HS-27A (cell line): ENCODE measurements at regions not wholly inside any gene's neighbourhood (a gene's known extent, or its start where the extent isn't known, plus 50 kb on each side); places are given as distances from the start of the nearest gene placed in this dataset.
"Not testable (repeated sequence)": the region's sequence is repeated elsewhere in the genome, so short reads cannot be mapped to it uniquely, and the experiment has no call there.

ENCODE experiments used
- DNase-seq: peaks from one replicate; pipeline ENCODE4 v3.0.0-alpha.2; 2012; ENCODE audit warnings: low read depth, missing footprints

- DNase-seq: no peak
These were observed 1316.4 kb downstream of the TBC1D22A start for GRCh38 chr22:48078825-48079224.

- DNase-seq: no peak
These were observed 1315.2 kb downstream of the TBC1D22A start for GRCh38 chr22:48077699-48078098.

- no peak for DNase-seq
These were observed 1313.6 kb downstream of the TBC1D22A start for GRCh38 chr22:48076008-48076407.

- DNase-seq: no peak
These were observed 1313.2 kb downstream of the TBC1D22A start for GRCh38 chr22:48075604-48076003.

- no peak for DNase-seq
These were observed 1310.3 kb downstream of the TBC1D22A start for GRCh38 chr22:48072777-48073176.

DNA sequence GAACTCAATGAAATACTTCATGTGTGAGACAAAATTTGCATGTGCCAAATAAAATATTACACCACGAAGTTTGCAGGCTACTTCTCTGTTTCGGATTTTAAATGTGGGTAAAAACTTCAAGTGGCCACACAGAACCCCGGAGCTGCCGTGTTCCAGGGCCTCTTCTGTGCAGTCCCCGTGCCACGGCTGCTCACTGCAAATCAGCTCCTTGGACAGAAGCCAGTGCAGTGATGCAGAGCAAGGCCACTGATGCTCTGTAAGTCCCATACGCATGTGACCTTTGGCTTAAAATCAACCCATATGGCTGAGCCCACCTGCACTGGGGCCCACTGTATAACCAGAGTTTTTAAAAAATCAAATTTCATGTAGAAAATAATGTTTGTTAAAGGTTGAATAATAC, 1309.4 kb downstream of the TBC1D22A start:
- no peak for DNase-seq

DNA sequence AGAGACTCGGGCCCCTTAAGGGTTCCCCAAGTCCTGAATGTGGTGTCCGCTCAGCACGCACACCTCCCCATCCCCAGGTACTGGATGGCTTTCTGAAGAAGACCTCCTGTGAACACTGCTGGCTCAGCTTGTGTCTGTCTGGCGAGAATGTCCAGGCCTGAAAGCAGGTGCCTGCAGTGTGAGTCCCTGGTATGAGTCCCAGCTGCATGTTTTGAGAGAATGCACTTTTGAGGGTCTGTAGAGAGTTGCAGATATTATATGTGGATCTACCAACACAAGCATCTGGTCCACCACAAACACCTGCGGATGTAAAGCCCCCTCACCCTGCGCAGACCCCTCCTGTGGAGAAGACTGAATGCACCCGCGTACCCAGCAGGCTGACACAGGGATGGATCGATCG, 1308.9 kb downstream of the TBC1D22A start:
- no peak for DNase-seq

DNA sequence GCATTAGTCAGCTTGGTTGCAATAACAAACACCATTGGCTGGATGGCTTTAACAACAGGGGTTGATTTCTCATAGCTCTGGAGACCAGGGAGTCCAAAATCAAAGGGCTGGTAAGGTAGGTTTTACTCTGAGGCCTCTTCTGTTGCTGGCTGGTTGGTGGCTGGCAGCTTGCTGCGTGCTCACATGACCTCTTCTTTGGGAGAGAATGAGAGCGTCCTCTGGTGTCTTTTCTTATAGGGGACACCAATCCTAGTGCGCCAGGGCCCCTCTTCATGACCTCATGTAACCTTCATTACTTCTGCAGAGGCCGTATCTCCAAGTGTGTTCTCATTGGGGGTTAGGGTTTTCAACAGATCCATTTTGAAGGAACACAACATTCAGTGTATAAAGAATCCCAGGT, 1308.3 kb downstream of the TBC1D22A start:
- DNase-seq: no peak

GRCh38 chr22:48070083-48070482, 1307.6 kb downstream of the TBC1D22A start:
- no peak for DNase-seq

DNA sequence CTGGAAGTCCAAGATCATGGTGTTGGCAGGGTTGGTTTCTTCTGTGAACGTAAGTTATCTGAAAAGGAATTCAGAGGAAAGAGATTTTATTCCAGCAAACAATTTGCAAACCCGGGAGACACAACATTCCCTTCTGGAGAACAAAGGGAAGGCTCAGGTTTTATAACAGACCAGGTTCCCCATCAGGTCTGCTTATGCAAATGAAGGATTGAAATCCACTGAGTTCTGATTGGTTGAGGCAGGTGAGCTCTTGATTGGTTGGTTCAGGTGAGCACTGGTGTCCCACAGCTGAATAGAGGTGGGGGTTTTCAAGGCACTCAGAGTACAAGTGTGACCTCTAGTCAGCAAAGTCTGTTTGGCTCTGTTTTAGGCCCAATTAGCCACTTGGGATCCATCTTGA, 1306.8 kb downstream of the TBC1D22A start:
- DNase-seq: no peak

DNA sequence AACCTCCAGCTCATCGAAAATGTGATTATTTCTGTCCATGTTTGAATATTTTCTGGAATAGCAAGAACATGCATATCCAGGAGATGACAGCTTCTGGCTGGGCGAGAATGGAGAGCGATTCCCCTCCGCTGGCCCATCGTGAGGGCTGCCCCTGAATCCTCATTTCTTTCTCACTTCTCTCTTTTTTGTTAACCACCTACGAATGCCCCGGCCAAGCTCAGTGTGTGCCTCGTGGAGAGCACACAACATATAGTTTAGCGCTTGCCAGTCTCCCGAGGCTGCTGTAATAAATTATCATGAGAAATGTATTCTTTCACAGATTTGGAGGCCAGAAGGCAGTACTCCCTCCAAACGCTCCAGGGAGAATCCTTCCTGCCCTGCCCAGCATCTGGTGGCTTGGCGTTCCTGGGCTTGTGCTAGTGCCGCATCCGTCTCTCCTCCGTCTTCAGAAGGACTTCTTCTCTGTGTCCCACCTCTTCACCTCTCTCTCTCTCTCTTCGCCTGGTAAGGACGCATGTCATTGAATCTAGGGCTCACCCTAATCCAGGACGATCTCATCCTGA, 1306.0 kb downstream of the TBC1D22A start:
- DNase-seq: no peak

GRCh38 chr22:48065892-48066291, 1303.4 kb downstream of the TBC1D22A start:
- DNase-seq: no peak

GRCh38 chr22:48061726-48062125, 1299.3 kb downstream of the TBC1D22A start:
- DNase-seq: no peak

GRCh38 chr22:48060266-48060665, 1297.8 kb downstream of the TBC1D22A start:
- DNase-seq: no peak

- not testable (repeated sequence) for DNase-seq
These were observed 1297.1 kb downstream of the TBC1D22A start for GRCh38 chr22:48059521-48059920.

GRCh38 chr22:48057116-48057835, 1294.8 kb downstream of the TBC1D22A start:
- no peak for DNase-seq

GRCh38 chr22:48055827-48056226, 1293.4 kb downstream of the TBC1D22A start:
- DNase-seq: no peak

- no peak for DNase-seq
These were observed 1292.7 kb downstream of the TBC1D22A start for GRCh38 chr22:48055185-48055584.

GRCh38 chr22:48054596-48054995, 1292.1 kb downstream of the TBC1D22A start:
- no peak for DNase-seq

- DNase-seq: no peak
These were observed 1291.5 kb downstream of the TBC1D22A start for GRCh38 chr22:48053973-48054372.

DNA sequence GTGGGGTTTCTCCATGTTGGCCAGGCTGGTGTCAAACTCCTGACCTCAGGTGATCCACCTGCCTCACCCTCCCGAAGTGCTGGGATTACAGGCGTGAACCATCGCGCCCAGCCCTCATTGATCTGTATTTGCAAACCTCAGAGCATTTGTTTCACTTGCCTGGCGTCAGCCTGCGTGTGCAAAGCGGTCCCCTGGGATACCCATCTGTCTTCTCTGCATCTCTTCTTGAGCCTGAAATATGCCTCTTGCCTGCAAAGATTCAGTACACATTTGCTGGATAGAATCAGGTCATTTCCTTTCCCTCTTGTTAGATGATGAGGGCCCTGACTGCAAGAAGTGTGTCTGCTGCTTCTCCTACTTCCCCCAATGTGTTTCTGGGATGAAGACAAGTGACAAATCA, 1291.0 kb downstream of the TBC1D22A start:
- no peak for DNase-seq

DNA sequence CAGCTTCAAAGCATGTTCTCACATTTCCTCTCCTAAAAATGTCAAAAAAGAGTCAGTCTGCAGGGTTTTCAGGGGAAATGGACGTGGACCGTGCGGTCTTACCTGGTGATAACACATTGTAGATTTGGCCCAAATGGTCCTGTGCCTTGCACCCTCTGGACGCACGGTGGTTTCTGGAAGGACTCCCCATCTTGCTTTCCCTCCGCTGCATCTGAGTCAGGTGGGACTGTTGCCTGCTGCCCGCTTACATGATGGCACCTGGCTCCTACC, 1290.1 kb downstream of the TBC1D22A start:
- DNase-seq: no peak

DNA sequence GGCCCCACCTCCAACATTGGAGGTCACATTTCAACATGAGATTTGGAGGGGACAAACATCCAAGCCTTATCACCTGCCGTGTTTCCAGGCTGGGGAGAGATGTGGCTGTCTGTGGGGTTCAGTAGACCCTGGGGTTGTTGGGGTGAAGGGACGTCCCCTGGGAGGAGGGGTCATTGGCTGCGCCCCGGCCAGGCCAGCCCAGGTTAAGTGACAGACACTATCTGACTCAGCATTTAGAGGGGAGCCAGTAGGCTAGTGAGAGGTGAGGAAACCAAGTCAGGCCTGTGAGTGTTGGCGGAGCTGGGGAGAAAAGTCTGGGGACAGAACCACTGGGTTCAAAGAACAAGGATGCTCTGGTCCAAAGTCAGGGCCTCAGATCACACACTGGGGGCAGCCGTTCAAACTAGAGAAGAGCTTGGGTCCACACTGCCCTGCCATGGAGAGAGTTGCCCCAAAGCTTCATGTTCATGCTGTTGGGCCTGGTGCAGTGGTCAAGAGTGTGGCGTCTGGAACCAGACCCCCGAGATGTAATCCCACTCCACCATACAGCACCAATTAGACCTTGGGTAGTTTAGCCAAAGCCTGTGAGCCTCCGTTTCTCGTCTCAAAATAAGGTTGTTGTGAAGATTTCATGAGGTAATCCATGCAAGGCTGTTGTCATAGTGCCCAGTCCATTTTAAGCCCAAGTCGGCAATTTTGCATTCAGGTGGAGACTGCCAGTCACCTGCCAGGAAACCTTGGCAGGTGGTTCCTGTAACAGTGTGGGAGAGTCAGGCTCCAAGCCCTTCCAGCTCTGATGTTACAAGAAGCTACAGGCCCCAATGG, 1289.6 kb downstream of the TBC1D22A start:
- no peak for DNase-seq
